Tibial artery (tissue), 4 donors: ENCODE measurements at regions not wholly inside any gene's neighbourhood (a gene's known extent, or its start where the extent isn't known, plus 50 kb on each side); places are given as distances from the start of the nearest gene placed in this dataset.

ENCODE experiments used
- DNase-seq, 2 donors: peaks; one replicate each; pipeline ENCODE4 v3.0.0-alpha.2; 2019
- H3K27ac ChIP-seq, 2 donors: fragments of 200-600 bp; sonication (generic) in 1 of 2; 1 replicate in 1 of 2; 2 replicates in 1 of 2; pipeline ENCODE4 v1.5.1; 2018 to 2019; ENCODE audit warnings: mild to moderate bottlenecking in 1 of 2
- H3K27me3 ChIP-seq, 2 donors: fragments of 200-600 bp; sonication (generic) in 1 of 2; one replicate each; pipeline versions ENCODE4 v1.5.1 to v1.6.0; 2016 to 2019
- H3K36me3 ChIP-seq, 3 donors: fragments of 200-600 bp; sonication (generic) in 2 of 3; one replicate each; pipeline ENCODE4 v1.5.1; 2016 to 2019; ENCODE audit warnings: mild to moderate bottlenecking in 2 of 3
- H3K4me1 ChIP-seq, 4 donors: fragments of 200-600 bp; sonication (generic) in 2 of 4; 1 replicate in 3 of 4; 2 replicates in 1 of 4; pipeline ENCODE4 v1.5.1; 2016 to 2019
- H3K4me3 ChIP-seq, 2 donors: fragments of 200-600 bp; sonication (generic) in 1 of 2; 1 replicate in 1 of 2; 2 replicates in 1 of 2; pipeline ENCODE4 v1.5.1; 2018 to 2019; ENCODE audit warnings: mild to moderate bottlenecking in 2 of 2
- H3K9me3 ChIP-seq, 3 donors: fragments of 200-600 bp; sonication (generic) in 1 of 3; one replicate each; pipeline ENCODE4 v1.5.1; 2016 to 2019
- CTCF ChIP-seq, 2 experiments: fragments of 200-600 bp in 1 of 2; fragments of 450-650 bp in 1 of 2; IDR thresholded peaks; one replicate each; pipeline ENCODE4 v1.5.1; 2017 to 2019; ENCODE audit warnings: antibody characterized with exemption in 2 of 2, mild to moderate bottlenecking in 1 of 2, moderate library complexity in 1 of 2
- intact Hi-C: fragments of 100-400 bp; cut with DNase I; formaldehyde crosslinking; loops from one replicate; pipeline ENCODE4 v1.15.0; 2023; ENCODE audit warnings: low total_unique reads

GRCh38 chr18:4870177-4870773 lies 326.8 kb downstream of the AKAIN1 start:
- Histone ChIP-seq H3K36me3 (no peaks in the 10 kb centered on the region), H3K9me3 (peaks cover 0 to 12% (median 0%) of the 10 kb centered on the region in 3 donors), H3K4me3 (no peak overlapping the region), H3K27ac (no peak overlapping the region), H3K4me1 (no peaks in the 10 kb centered on the region), H3K27me3 (no peaks in the 10 kb centered on the region)
- intact Hi-C loops, result no loop called here
- no peak for DNase-seq
- no peak for TF ChIP-seq CTCF (IDR thresholded peaks at IDR 0.05)

- Histone ChIP-seq H3K27ac (no peak overlapping the region), H3K9me3 (peaks cover 0 to 12% (median 0%) of the 10 kb centered on the region in 3 donors), H3K36me3 (no peaks in the 10 kb centered on the region), H3K4me1 (no peaks in the 10 kb centered on the region), H3K27me3 (no peaks in the 10 kb centered on the region), H3K4me3 (no peak overlapping the region)
- DNase-seq, result no peak
- no peak for TF ChIP-seq CTCF (IDR thresholded peaks at IDR 0.05)
- intact Hi-C loops, result no loop called here
These were observed 327.9 kb downstream of the AKAIN1 start for GRCh38 chr18:4869155-4869554.

- intact Hi-C loops, result no loop called here
- Histone ChIP-seq H3K9me3 (peaks cover 0 to 3% (median 0%) of the 10 kb centered on the region in 3 donors), H3K27ac (no peak overlapping the region), H3K4me1 (peaks cover 0 to 20% (median 0%) of the 10 kb centered on the region in 4 donors), H3K27me3 (no peaks in the 10 kb centered on the region), H3K36me3 (no peaks in the 10 kb centered on the region), H3K4me3 (no peak overlapping the region)
- DNase-seq, result no peak
- TF ChIP-seq CTCF (IDR thresholded peaks at IDR 0.05), result no peak
These were observed 338.5 kb downstream of the AKAIN1 start for GRCh38 chr18:4858379-4859127.

GRCh38 chr18:4854671-4855070 lies 342.4 kb downstream of the AKAIN1 start:
- intact Hi-C loops, result no loop called here
- H3K36me3 ChIP-seq, result no peaks in the 10 kb centered on the region
- H3K4me1 ChIP-seq, result peaks cover 0 to 19% (median 0%) of the 10 kb centered on the region in 4 donors
- H3K4me3 ChIP-seq, result no peak overlapping the region
- H3K9me3 ChIP-seq, result no peaks in the 10 kb centered on the region
- TF ChIP-seq CTCF (IDR thresholded peaks at IDR 0.05), result no peak
- H3K27ac ChIP-seq, result no peak overlapping the region
- DNase-seq, result no peak
- H3K27me3 ChIP-seq, result no peaks in the 10 kb centered on the region

- Histone ChIP-seq H3K27me3 (no peaks in the 10 kb centered on the region), H3K4me1 (peaks cover 0 to 6% (median 0%) of the 10 kb centered on the region in 4 donors), H3K27ac (no peak overlapping the region), H3K4me3 (no peak overlapping the region), H3K9me3 (no peaks in the 10 kb centered on the region), H3K36me3 (no peaks in the 10 kb centered on the region)
- TF ChIP-seq CTCF (IDR thresholded peaks at IDR 0.05), result no peak
- no peak for DNase-seq
- intact Hi-C loops, result no loop called here
These were observed 345.6 kb downstream of the AKAIN1 start for GRCh38 chr18:4851301-4851976.
